HG03196 (cell line): ENCODE measurements at regions not wholly inside any gene's neighbourhood (a gene's known extent, or its start where the extent isn't known, plus 50 kb on each side); places are given as distances from the start of the nearest gene placed in this dataset.

Experiments
- ATAC-seq: cut with Tn5 transposase; IDR thresholded peaks from one replicate; pipeline ENCODE4 v1.9.1; 2021; ENCODE audit not compliant: unreplicated experiment

- no peak for ATAC-seq
Observed at GRCh38 chr11:80636999-80637398, 1196.2 kb upstream of the TENM4 start.

GRCh38 chr11:80635178-80635577 is 1194.3 kb upstream of the TENM4 start:
- ATAC-seq = no peak

- no peak for ATAC-seq
Observed at GRCh38 chr11:80632691-80633090, 1191.9 kb upstream of the TENM4 start.

- ATAC-seq = no peak
Observed at GRCh38 chr11:80632156-80632555, 1191.3 kb upstream of the TENM4 start.

GRCh38 chr11:80629466-80629865 is 1188.6 kb upstream of the TENM4 start:
- no peak for ATAC-seq

- no peak for ATAC-seq
Observed at GRCh38 chr11:80627364-80627763, 1186.5 kb upstream of the TENM4 start.

GRCh38 chr11:80626721-80627120 is 1185.9 kb upstream of the TENM4 start:
- ATAC-seq = no peak

- no peak for ATAC-seq
Observed at GRCh38 chr11:80625563-80625962, 1184.7 kb upstream of the TENM4 start.

GRCh38 chr11:80621871-80622270 is 1181.0 kb upstream of the TENM4 start:
- ATAC-seq = no peak

- ATAC-seq = no peak
Observed at GRCh38 chr11:80620867-80621266, 1180.0 kb upstream of the TENM4 start.

- ATAC-seq = no peak
Observed at GRCh38 chr11:80617156-80617555, 1176.3 kb upstream of the TENM4 start.

GRCh38 chr11:80616070-80616800 is 1175.4 kb upstream of the TENM4 start:
- no peak for ATAC-seq

- no peak for ATAC-seq
Observed at GRCh38 chr11:80613655-80614054, 1172.8 kb upstream of the TENM4 start.

- ATAC-seq = no peak
Observed at GRCh38 chr11:80610516-80610915, 1169.7 kb upstream of the TENM4 start.

GRCh38 chr11:80603472-80603871 is 1162.6 kb upstream of the TENM4 start:
- ATAC-seq = no peak

GRCh38 chr11:80598905-80599304 is 1158.1 kb upstream of the TENM4 start:
- ATAC-seq = no peak

GRCh38 chr11:80596291-80596810 is 1155.5 kb upstream of the TENM4 start:
- no peak for ATAC-seq

- no peak for ATAC-seq
Observed at GRCh38 chr11:80595011-80595410, 1154.2 kb upstream of the TENM4 start.

GRCh38 chr11:80593648-80594374 is 1153.0 kb upstream of the TENM4 start:
- ATAC-seq = no peak

GRCh38 chr11:80592546-80592945 is 1151.7 kb upstream of the TENM4 start:
- ATAC-seq = no peak

GRCh38 chr11:80587906-80588305 is 1147.1 kb upstream of the TENM4 start:
- ATAC-seq = no peak

GRCh38 chr11:80586464-80586863 is 1145.6 kb upstream of the TENM4 start:
- ATAC-seq = no peak
